ENCODE measurements at regions not wholly inside any gene's neighbourhood (a gene's known extent, or its start where the extent isn't known, plus 50 kb on each side); places are given as distances from the start of the nearest gene placed in this dataset.

DNA sequence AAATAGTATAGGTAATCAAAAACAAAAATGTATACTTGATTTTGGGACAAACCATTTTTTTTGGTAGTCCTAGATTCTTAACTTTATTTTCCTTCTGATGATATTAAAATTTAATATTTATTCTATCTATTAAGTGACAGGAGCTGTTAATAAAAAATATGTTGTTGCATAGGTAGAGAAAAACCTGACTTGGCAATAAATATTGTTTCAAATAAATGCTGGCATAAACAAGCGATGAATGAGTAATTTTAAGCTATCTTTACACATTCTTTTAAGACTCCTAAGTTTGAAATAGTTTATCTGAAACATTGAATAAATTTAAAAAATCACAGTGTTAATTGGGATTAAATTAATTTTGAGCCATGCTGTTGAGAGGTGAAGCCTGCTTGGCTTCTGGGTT lies 114.6 kb downstream of the GC start (continued):
- no peak for TF ChIP-seq YY1 (IDR thresholded peaks at IDR 0.05; ENCODE audit: extremely low read depth, insufficient replicate concordance, low read depth, low read length)
- TF ChIP-seq JUND (IDR thresholded peaks at IDR 0.05), result no peak
- TF ChIP-seq SRF (IDR thresholded peaks at IDR 0.05; ENCODE audit: low read depth), result no peak
- no peak for TF ChIP-seq SIN3A (IDR thresholded peaks at IDR 0.05; ENCODE audit: low read depth)
- TF ChIP-seq, protein P1, sequence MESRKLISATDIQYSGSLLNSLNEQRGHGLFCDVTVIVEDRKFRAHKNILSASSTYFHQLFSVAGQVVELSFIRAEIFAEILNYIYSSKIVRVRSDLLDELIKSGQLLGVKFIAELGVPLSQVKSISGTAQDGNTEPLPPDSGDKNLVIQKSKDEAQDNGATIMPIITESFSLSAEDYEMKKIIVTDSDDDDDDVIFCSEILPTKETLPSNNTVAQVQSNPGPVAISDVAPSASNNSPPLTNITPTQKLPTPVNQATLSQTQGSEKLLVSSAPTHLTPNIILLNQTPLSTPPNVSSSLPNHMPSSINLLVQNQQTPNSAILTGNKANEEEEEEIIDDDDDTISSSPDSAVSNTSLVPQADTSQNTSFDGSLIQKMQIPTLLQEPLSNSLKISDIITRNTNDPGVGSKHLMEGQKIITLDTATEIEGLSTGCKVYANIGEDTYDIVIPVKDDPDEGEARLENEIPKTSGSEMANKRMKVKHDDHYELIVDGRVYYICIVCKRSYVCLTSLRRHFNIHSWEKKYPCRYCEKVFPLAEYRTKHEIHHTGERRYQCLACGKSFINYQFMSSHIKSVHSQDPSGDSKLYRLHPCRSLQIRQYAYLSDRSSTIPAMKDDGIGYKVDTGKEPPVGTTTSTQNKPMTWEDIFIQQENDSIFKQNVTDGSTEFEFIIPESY (IDR thresholded peaks at IDR 0.05; ENCODE audit: extremely low read depth, insufficient replicate concordance, low read length), result no peak

DNA sequence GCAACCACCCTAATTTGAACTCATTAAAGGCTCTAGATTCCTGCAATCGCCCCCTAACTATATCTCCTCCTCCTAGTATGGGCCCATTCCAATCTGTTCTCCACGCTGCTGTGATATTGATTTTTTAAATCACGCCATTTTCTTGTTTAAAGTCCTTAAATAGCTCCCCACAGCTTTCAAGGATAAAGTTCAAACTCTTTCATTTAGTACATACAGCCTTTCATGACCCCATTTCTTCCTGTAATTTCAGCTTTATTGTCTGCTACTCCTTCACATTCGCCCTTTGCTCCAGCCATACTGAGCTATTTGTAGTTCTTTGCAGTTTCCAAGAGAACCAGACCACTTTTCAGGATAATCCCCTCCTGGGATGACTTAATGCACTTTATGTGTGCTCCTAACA lies 118.5 kb downstream of the GC start:
- no peak overlapping the region for H3K27ac ChIP-seq (ENCODE audit: low read depth, low read length)
- no TSS peak for BruUV-seq (replicated peaks)
- DNase-seq (ENCODE audit: low read depth, low spot score), result no peak
- no peaks in the 10 kb centered on the region for H3K79me2 ChIP-seq (ENCODE audit: insufficient read depth, low read length)
- CTCF ChIA-PET, result no interaction called here
- no peak overlapping the region for H3K4me3 ChIP-seq (replicated peaks in 1 of 2; ENCODE audit: low read depth in 1 of 2, low read length in 2 of 2)
- H3K4me2 ChIP-seq (ENCODE audit: low read length), result no peak overlapping the region
- H3K27me3 ChIP-seq (ENCODE audit: insufficient read depth, low read length), result no peaks in the 10 kb centered on the region
- H2AFZ ChIP-seq (ENCODE audit: low read depth, low read length, poor library complexity, severe bottlenecking), result no peak overlapping the region
- H3K9ac ChIP-seq (ENCODE audit: low read length), result no peak overlapping the region
- H4K20me1 ChIP-seq (ENCODE audit: insufficient read depth), result no peaks in the 10 kb centered on the region
- no peaks in the 10 kb centered on the region for H3K9me3 ChIP-seq (ENCODE audit: control insufficient read depth in 1 of 2, insufficient read depth in 1 of 2, low read depth in 1 of 2, low read length in 2 of 2)
- no peaks in the 10 kb centered on the region for H3K36me3 ChIP-seq (ENCODE audit: control insufficient read depth in 1 of 2, insufficient read depth in 2 of 2, low read length in 2 of 2)
- POLR2A ChIA-PET, result no interaction called here
- H3K9me2 ChIP-seq (ENCODE audit: insufficient read depth), result no peaks in the 10 kb centered on the region
- RAD21 ChIA-PET (ENCODE audit: low non-redundant PET in 1 of 2, low total read pairs in 2 of 2, uncharacterized antibody in 2 of 2, unreplicated experiment in 2 of 2), result no interaction called here
- no peak for ATAC-seq
- intact Hi-C loops (cut with micrococcal nuclease), result no loop called here
- H3K4me1 ChIP-seq (ENCODE audit: control insufficient read depth in 1 of 2, insufficient read depth in 2 of 2, low read length in 2 of 2), result no peaks in the 10 kb centered on the region
- no peak for TF ChIP-seq ZFX (IDR thresholded peaks at IDR 0.05)
- TF ChIP-seq POLR2A (IDR thresholded peaks at IDR 0.05; ENCODE audit: borderline replicate concordance, extremely low read depth, insufficient read depth, insufficient read length), result no peak
- no peak for TF ChIP-seq SRF (IDR thresholded peaks at IDR 0.05; ENCODE audit: low read depth)
- no peak for TF ChIP-seq SP1 (IDR thresholded peaks at IDR 0.05; ENCODE audit: low read depth)
- no peak for TF ChIP-seq ZNF274 (IDR thresholded peaks at IDR 0.05; ENCODE audit: low read depth, low read length)
- TF ChIP-seq EZH2phosphoT487 (IDR thresholded peaks at IDR 0.05; ENCODE audit: borderline replicate concordance), result no peak
- no peak for TF ChIP-seq POLR2AphosphoS5 (IDR thresholded peaks at IDR 0.05; ENCODE audit: low read depth, low read length)
- TF ChIP-seq YY1 (IDR thresholded peaks at IDR 0.05; ENCODE audit: extremely low read depth, insufficient replicate concordance, low read depth, low read length), result no peak
- TF ChIP-seq, protein P2, sequence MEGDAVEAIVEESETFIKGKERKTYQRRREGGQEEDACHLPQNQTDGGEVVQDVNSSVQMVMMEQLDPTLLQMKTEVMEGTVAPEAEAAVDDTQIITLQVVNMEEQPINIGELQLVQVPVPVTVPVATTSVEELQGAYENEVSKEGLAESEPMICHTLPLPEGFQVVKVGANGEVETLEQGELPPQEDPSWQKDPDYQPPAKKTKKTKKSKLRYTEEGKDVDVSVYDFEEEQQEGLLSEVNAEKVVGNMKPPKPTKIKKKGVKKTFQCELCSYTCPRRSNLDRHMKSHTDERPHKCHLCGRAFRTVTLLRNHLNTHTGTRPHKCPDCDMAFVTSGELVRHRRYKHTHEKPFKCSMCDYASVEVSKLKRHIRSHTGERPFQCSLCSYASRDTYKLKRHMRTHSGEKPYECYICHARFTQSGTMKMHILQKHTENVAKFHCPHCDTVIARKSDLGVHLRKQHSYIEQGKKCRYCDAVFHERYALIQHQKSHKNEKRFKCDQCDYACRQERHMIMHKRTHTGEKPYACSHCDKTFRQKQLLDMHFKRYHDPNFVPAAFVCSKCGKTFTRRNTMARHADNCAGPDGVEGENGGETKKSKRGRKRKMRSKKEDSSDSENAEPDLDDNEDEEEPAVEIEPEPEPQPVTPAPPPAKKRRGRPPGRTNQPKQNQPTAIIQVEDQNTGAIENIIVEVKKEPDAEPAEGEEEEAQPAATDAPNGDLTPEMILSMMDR (IDR thresholded peaks at IDR 0.05 in 2 of 3, conservative IDR thresholded peaks at IDR 0.05 in 1 of 3; ENCODE audit: borderline replicate concordance in 1 of 3, insufficient read depth in 1 of 3, low read depth in 2 of 3, low read length in 2 of 3), result no peak
- no peak for TF ChIP-seq RAD21 (IDR thresholded peaks at IDR 0.05; ENCODE audit: low read depth)
- no peak for TF ChIP-seq EGR1 (IDR thresholded peaks at IDR 0.05; ENCODE audit: low read depth)
- TF ChIP-seq, protein P1 (IDR thresholded peaks at IDR 0.05; ENCODE audit: extremely low read depth, insufficient replicate concordance, low read length), result no peak
- no peak for TF ChIP-seq CEBPB (IDR thresholded peaks at IDR 0.05; ENCODE audit: low read depth)
- no peak for TF ChIP-seq EZH2 (IDR thresholded peaks at IDR 0.05)
- no peak for TF ChIP-seq FOSL1 (IDR thresholded peaks at IDR 0.05; ENCODE audit: low read depth)
